HG02763 (cell line): ENCODE measurements at regions not wholly inside any gene's neighbourhood (a gene's known extent, or its start where the extent isn't known, plus 50 kb on each side); places are given as distances from the start of the nearest gene placed in this dataset.

Experiments
- ATAC-seq: cut with Tn5 transposase; IDR thresholded peaks from one replicate; pipeline ENCODE4 v1.9.1; 2021; ENCODE audit warnings: mild to moderate bottlenecking, moderate library complexity; ENCODE audit not compliant: unreplicated experiment

- ATAC-seq: no peak
Measured at GRCh38 chr2:79359419-79359818, 153.4 kb upstream of the CTNNA2 start.

GRCh38 chr2:79355569-79355968, 157.3 kb upstream of the CTNNA2 start:
- no peak for ATAC-seq

- no peak for ATAC-seq
Measured at GRCh38 chr2:79327460-79327859, 167.9 kb upstream of the REG3A start.

GRCh38 chr2:79320871-79321270, 161.3 kb upstream of the REG3A start:
- ATAC-seq: no peak

GRCh38 chr2:79294994-79295393, 135.4 kb upstream of the REG3A start:
- ATAC-seq: no peak

GRCh38 chr2:79292958-79293315, 133.4 kb upstream of the REG3A start:
- ATAC-seq: no peak

GRCh38 chr2:79292239-79292957, 132.8 kb upstream of the REG3A start:
- ATAC-seq: no peak

- ATAC-seq: no peak
Measured at GRCh38 chr2:79275863-79276262, 116.3 kb upstream of the REG3A start.

- ATAC-seq: no peak
Measured at GRCh38 chr2:79275197-79275596, 115.6 kb upstream of the REG3A start.

GRCh38 chr2:79272616-79273015, 113.1 kb upstream of the REG3A start:
- no peak for ATAC-seq

GRCh38 chr2:79271456-79271855, 111.9 kb upstream of the REG3A start:
- ATAC-seq: no peak

GRCh38 chr2:79260848-79261247, 101.3 kb upstream of the REG3A start:
- no peak for ATAC-seq

GRCh38 chr2:79259959-79260358, 100.4 kb upstream of the REG3A start:
- ATAC-seq: no peak

- ATAC-seq: no peak
Measured at GRCh38 chr2:79259296-79259695, 99.7 kb upstream of the REG3A start.

- no peak for ATAC-seq
Measured at GRCh38 chr2:79253243-79253774, 93.8 kb upstream of the REG3A start.

- no peak for ATAC-seq
Measured at GRCh38 chr2:79250656-79251055, 91.1 kb upstream of the REG3A start.

- ATAC-seq: no peak
Measured at GRCh38 chr2:79248776-79249175, 89.2 kb upstream of the REG3A start.

GRCh38 chr2:79235135-79235534, 75.6 kb upstream of the REG3A start:
- ATAC-seq: no peak

- no peak for ATAC-seq
Measured at GRCh38 chr2:79223539-79223938, 64.0 kb upstream of the REG3A start.

- peak; percentile 76 for ATAC-seq
Measured at GRCh38 chr2:79219383-79219988, 59.9 kb upstream of the REG3A start.

- ATAC-seq: no peak
Measured at GRCh38 chr2:79210274-79210917, 50.8 kb upstream of the REG3A start.
